Osteoblast (primary cell): ENCODE measurements at regions not wholly inside any gene's neighbourhood (a gene's known extent, or its start where the extent isn't known, plus 50 kb on each side); places are given as distances from the start of the nearest gene placed in this dataset.

Experiments
- DNase-seq: peaks from one replicate; pipeline ENCODE4 v3.0.0; 2011; ENCODE audit warnings: low spot score, mixed read lengths; ENCODE audit not compliant: insufficient read length; ENCODE audit errors: missing footprints
- H2AFZ ChIP-seq: 2 replicates; pipeline ENCODE4 v1.6.0; 2011; ENCODE audit warnings: mild to moderate bottlenecking, low read length
- H3K27ac ChIP-seq: 2 replicates; pipeline ENCODE4 v1.5.1; 2011; ENCODE audit warnings: mild to moderate bottlenecking, low read depth, low read length, moderate library complexity
- H3K27me3 ChIP-seq: 2 replicates; pipeline ENCODE4 v1.6.0; 2012; ENCODE audit warnings: mild to moderate bottlenecking, control low read depth, inconsistent platforms, low read length, moderate library complexity; ENCODE audit not compliant: insufficient read depth
- H3K36me3 ChIP-seq: 2 replicates; pipeline ENCODE4 v1.5.1; 2011; ENCODE audit warnings: mild to moderate bottlenecking, low read length, control low read depth, moderate library complexity; ENCODE audit not compliant: insufficient read depth
- H3K4me1 ChIP-seq: 2 replicates; pipeline ENCODE4 v1.5.1; 2011; ENCODE audit warnings: mild to moderate bottlenecking, low read length, control low read depth, moderate library complexity; ENCODE audit not compliant: insufficient read depth
- H3K4me2 ChIP-seq: 2 replicates; pipeline ENCODE4 v1.6.0; 2011; ENCODE audit warnings: mild to moderate bottlenecking, low read length; ENCODE audit not compliant: insufficient read depth
- H3K4me3 ChIP-seq: fragments of 200-600 bp; sonication (generic); 3 replicates; pipeline ENCODE4 v1.5.1; 2012; ENCODE audit warnings: mild to moderate bottlenecking, low read length, inconsistent platforms; ENCODE audit not compliant: insufficient read depth
- H3K79me2 ChIP-seq: 2 replicates; pipeline ENCODE4 v1.6.0; 2012; ENCODE audit warnings: mild to moderate bottlenecking, low read length, control low read depth, inconsistent platforms; ENCODE audit not compliant: insufficient read depth
- H3K9me3 ChIP-seq: 2 replicates; pipeline ENCODE4 v1.5.1; 2011; ENCODE audit warnings: low read depth, low read length, control low read depth
- H4K20me1 ChIP-seq: 2 replicates; pipeline ENCODE4 v1.6.0; 2012; ENCODE audit warnings: mild to moderate bottlenecking, low read length, control low read depth; ENCODE audit not compliant: insufficient read depth
- CTCF ChIP-seq: IDR thresholded peaks from 2 replicates; pipeline ENCODE4 v1.5.1; 2011; ENCODE audit warnings: mild to moderate bottlenecking, low read depth, low read length, moderate library complexity; ENCODE audit errors: extremely low read depth

- H3K27ac ChIP-seq: no peak overlapping the region
- H3K27me3 ChIP-seq: no peaks in the 10 kb centered on the region
- DNase-seq: no peak
- no peak overlapping the region for H3K4me2 ChIP-seq
- H3K4me1 ChIP-seq: no peaks in the 10 kb centered on the region
- H3K4me3 ChIP-seq: no peak overlapping the region
- no peaks in the 10 kb centered on the region for H3K79me2 ChIP-seq
- peaks cover 3% of the 10 kb centered on the region for H3K9me3 ChIP-seq
- H2AFZ ChIP-seq: no peak overlapping the region
- H3K36me3 ChIP-seq: no peaks in the 10 kb centered on the region
- no peak for TF ChIP-seq CTCF
- H4K20me1 ChIP-seq: no peaks in the 10 kb centered on the region
These were observed 509.1 kb downstream of the PPP4R3C start for GRCh38 chrX:26954029-26954428.

GRCh38 chrX:26952213-26952612 lies 510.9 kb downstream of the PPP4R3C start:
- H3K27ac ChIP-seq: no peak overlapping the region
- no peaks in the 10 kb centered on the region for H3K27me3 ChIP-seq
- TF ChIP-seq CTCF: no peak
- H3K9me3 ChIP-seq: peaks cover 3% of the 10 kb centered on the region
- no peak overlapping the region for H2AFZ ChIP-seq
- no peaks in the 10 kb centered on the region for H3K4me1 ChIP-seq
- no peak for DNase-seq
- no peaks in the 10 kb centered on the region for H3K36me3 ChIP-seq
- no peaks in the 10 kb centered on the region for H3K79me2 ChIP-seq
- no peaks in the 10 kb centered on the region for H4K20me1 ChIP-seq
- H3K4me3 ChIP-seq: no peak overlapping the region
- H3K4me2 ChIP-seq: no peak overlapping the region

GRCh38 chrX:26927419-26927818 lies 535.7 kb downstream of the PPP4R3C start:
- no peak for TF ChIP-seq CTCF
- no peak for DNase-seq

GRCh38 chrX:26925088-26925487 lies 538.1 kb downstream of the PPP4R3C start:
- no peak overlapping the region for H3K4me3 ChIP-seq
- no peaks in the 10 kb centered on the region for H3K4me1 ChIP-seq
- H3K79me2 ChIP-seq: no peaks in the 10 kb centered on the region
- no peak for DNase-seq
- no peak for TF ChIP-seq CTCF
- H3K9me3 ChIP-seq: no peaks in the 10 kb centered on the region
- H3K36me3 ChIP-seq: no peaks in the 10 kb centered on the region
- no peaks in the 10 kb centered on the region for H3K27me3 ChIP-seq
- H2AFZ ChIP-seq: no peak overlapping the region
- H3K27ac ChIP-seq: no peak overlapping the region
- no peak overlapping the region for H3K4me2 ChIP-seq
- no peaks in the 10 kb centered on the region for H4K20me1 ChIP-seq

More at GRCh38 chrX:26927419-26927818, 535.7 kb downstream of the PPP4R3C start:
- Histone ChIP-seq H3K79me2 (no peaks in the 10 kb centered on the region), H3K27ac (no peak overlapping the region), H2AFZ (no peak overlapping the region), H3K4me2 (no peak overlapping the region), H3K4me3 (no peak overlapping the region), H3K27me3 (no peaks in the 10 kb centered on the region), H3K4me1 (no peaks in the 10 kb centered on the region), H3K36me3 (no peaks in the 10 kb centered on the region), H4K20me1 (no peaks in the 10 kb centered on the region), H3K9me3 (no peaks in the 10 kb centered on the region)
